GM12874 (cell line): ENCODE measurements at regions not wholly inside any gene's neighbourhood (a gene's known extent, or its start where the extent isn't known, plus 50 kb on each side); places are given as distances from the start of the nearest gene placed in this dataset.

Experiments
- CTCF ChIP-seq: IDR thresholded peaks from 2 replicates; pipeline ENCODE4 v1.5.1; 2011; ENCODE audit warnings: low read depth, mild to moderate bottlenecking, control low read depth, low read length, moderate library complexity; ENCODE audit not compliant: insufficient read depth

- no peak for TF ChIP-seq CTCF
These were observed 132.3 kb upstream of the ANKRD28 start for GRCh38 chr3:15929944-15930571.

GRCh38 chr3:15932348-15933300, 134.8 kb upstream of the ANKRD28 start:
- no peak for TF ChIP-seq CTCF

GRCh38 chr3:15933439-15934139, 135.8 kb upstream of the ANKRD28 start:
- no peak for TF ChIP-seq CTCF

GRCh38 chr3:15934389-15935195, 136.8 kb upstream of the ANKRD28 start:
- no peak for TF ChIP-seq CTCF

GRCh38 chr3:15936312-15936711, 138.5 kb upstream of the ANKRD28 start:
- no peak for TF ChIP-seq CTCF

GRCh38 chr3:15940641-15941040, 142.9 kb upstream of the ANKRD28 start:
- no peak for TF ChIP-seq CTCF
